ENCODE measurements at regions not wholly inside any gene's neighbourhood (a gene's known extent, or its start where the extent isn't known, plus 50 kb on each side); places are given as distances from the start of the nearest gene placed in this dataset.

DNA sequence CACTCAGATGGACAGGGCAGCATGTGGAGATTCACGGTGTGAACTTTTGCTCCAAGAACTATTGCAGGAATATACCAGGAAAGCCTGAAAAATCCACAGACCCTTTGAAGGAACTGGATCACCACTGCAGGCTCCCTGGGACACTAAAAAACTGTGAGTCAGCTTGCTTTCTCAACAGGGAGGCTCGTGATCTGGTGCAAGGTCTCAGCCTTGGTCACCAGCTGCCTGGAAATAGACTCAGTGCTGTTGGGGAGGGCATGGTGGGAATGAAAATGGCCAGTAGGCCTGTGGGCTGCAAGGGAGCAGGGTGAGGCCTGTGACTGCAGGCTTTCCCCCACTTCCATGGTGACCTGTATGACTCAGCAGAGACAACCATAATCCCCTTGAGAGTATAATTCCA is 426.4 kb upstream of the RPS6KA3 start:
- Histone ChIP-seq H3K4me1 (no peaks in the 10 kb centered on the region), H3K27me3 (replicated peaks; ENCODE audit: control insufficient read depth, insufficient read depth, low read length) (no peaks in the 10 kb centered on the region), H3K36me3 (ENCODE audit: control insufficient read depth, insufficient read depth, low read length) (no peaks in the 10 kb centered on the region), H3K4me3 (ENCODE audit: low read depth, low read length) (no peak overlapping the region), H3K9me3 (no peaks in the 10 kb centered on the region)
- ChIA-PET POLR2A (no interaction called here), CTCF (interaction anchor here (0.6 kb wide), 1 partner anchor 35 kb away, joined by 3 read pairs; no protein-coding TSS in a partner anchor)
- H3K4me3 Mint-ChIP-seq (ENCODE audit: unreplicated experiment), result no peak overlapping the region
- H3K27me3 Mint-ChIP-seq (ENCODE audit: insufficient read depth, unreplicated experiment), result no peaks in the 10 kb centered on the region
- no peak overlapping the region for H3K27ac Mint-ChIP-seq (ENCODE audit: unreplicated experiment)
- BruUV-seq (replicated peaks), result no TSS peak
- H3K9me3 Mint-ChIP-seq (ENCODE audit: unreplicated experiment), result no peaks in the 10 kb centered on the region
- TF ChIP-seq, protein P1, sequence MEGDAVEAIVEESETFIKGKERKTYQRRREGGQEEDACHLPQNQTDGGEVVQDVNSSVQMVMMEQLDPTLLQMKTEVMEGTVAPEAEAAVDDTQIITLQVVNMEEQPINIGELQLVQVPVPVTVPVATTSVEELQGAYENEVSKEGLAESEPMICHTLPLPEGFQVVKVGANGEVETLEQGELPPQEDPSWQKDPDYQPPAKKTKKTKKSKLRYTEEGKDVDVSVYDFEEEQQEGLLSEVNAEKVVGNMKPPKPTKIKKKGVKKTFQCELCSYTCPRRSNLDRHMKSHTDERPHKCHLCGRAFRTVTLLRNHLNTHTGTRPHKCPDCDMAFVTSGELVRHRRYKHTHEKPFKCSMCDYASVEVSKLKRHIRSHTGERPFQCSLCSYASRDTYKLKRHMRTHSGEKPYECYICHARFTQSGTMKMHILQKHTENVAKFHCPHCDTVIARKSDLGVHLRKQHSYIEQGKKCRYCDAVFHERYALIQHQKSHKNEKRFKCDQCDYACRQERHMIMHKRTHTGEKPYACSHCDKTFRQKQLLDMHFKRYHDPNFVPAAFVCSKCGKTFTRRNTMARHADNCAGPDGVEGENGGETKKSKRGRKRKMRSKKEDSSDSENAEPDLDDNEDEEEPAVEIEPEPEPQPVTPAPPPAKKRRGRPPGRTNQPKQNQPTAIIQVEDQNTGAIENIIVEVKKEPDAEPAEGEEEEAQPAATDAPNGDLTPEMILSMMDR (IDR thresholded peaks at IDR 0.05; ENCODE audit: insufficient read depth in 1 of 2, low read depth in 1 of 2, low read length in 1 of 2, severe bottlenecking in 1 of 2, unreplicated experiment in 1 of 2), result no peak
- DNase-seq, result no peak
- intact Hi-C loops (cut with micrococcal nuclease; ENCODE audit: unreplicated experiment), result no loop called here
- no peaks in the 10 kb centered on the region for H3K36me3 Mint-ChIP-seq (ENCODE audit: insufficient read depth, unreplicated experiment)
- H3K4me1 Mint-ChIP-seq (ENCODE audit: low read depth, unreplicated experiment), result no peaks in the 10 kb centered on the region

DNA sequence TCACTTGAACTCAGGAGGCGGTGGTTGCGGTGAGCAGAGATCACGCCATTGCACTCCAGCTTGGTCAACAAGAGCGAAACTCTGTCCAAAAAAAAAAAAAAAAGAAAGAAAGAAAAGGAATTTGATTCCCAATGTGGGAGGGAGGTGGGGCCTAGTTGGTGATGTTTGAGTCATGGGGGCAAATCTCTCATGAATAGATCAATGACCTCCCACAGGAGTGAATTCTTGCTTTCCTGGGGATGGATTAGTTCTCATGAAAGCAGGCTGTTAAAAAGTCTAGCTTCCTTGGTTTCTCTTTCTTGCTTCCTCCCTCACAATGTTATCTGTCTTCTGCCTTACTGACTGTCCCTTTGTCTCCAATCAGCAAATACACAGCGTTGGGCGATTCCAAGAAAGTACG is 419.5 kb upstream of the RPS6KA3 start:
- no peaks in the 10 kb centered on the region for H3K27me3 ChIP-seq (replicated peaks; ENCODE audit: control insufficient read depth, insufficient read depth, low read length)
- H3K27me3 Mint-ChIP-seq (ENCODE audit: insufficient read depth, unreplicated experiment), result no peaks in the 10 kb centered on the region
- H3K27ac Mint-ChIP-seq (ENCODE audit: unreplicated experiment), result no peak overlapping the region
- no peak overlapping the region for H3K4me3 Mint-ChIP-seq (ENCODE audit: unreplicated experiment)
- H3K4me3 ChIP-seq (ENCODE audit: low read depth, low read length), result no peak overlapping the region
- ChIA-PET CTCF (no interaction called here), POLR2A (no interaction called here)
- TF ChIP-seq, protein P1 (IDR thresholded peaks at IDR 0.05; ENCODE audit: insufficient read depth in 1 of 2, low read depth in 1 of 2, low read length in 1 of 2, severe bottlenecking in 1 of 2, unreplicated experiment in 1 of 2), result no peak
- H3K36me3 ChIP-seq (ENCODE audit: control insufficient read depth, insufficient read depth, low read length), result no peaks in the 10 kb centered on the region
- no peaks in the 10 kb centered on the region for H3K36me3 Mint-ChIP-seq (ENCODE audit: insufficient read depth, unreplicated experiment)
- no TSS peak for BruUV-seq (replicated peaks)
- no peaks in the 10 kb centered on the region for H3K9me3 Mint-ChIP-seq (ENCODE audit: unreplicated experiment)
- no peaks in the 10 kb centered on the region for H3K4me1 Mint-ChIP-seq (ENCODE audit: low read depth, unreplicated experiment)
- H3K9me3 ChIP-seq, result no peaks in the 10 kb centered on the region
- no peaks in the 10 kb centered on the region for H3K4me1 ChIP-seq
- no peak for DNase-seq
- intact Hi-C loops (cut with micrococcal nuclease; ENCODE audit: unreplicated experiment), result no loop called here

DNA sequence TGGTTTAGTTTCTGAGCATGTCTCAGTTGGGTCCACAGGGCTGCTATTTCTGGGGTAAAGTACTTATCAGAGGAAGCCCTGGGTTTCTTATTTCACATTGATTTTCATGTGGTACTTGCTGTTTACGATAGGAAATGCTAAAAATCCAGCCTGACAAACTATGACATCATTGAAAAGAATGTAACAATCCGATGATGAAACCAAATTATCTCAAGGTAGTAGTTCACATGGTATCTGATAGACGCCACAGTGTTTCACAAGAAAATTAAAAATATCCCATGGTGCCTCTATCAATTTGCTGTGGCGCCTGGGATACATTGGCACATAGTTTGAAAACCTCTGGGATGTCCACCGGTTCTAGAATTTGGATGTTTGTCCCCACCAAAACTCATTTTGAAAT is 418.9 kb upstream of the RPS6KA3 start:
- Histone ChIP-seq H3K36me3 (ENCODE audit: control insufficient read depth, insufficient read depth, low read length) (no peaks in the 10 kb centered on the region), H3K4me1 (no peaks in the 10 kb centered on the region), H3K27me3 (replicated peaks; ENCODE audit: control insufficient read depth, insufficient read depth, low read length) (no peaks in the 10 kb centered on the region), H3K4me3 (ENCODE audit: low read depth, low read length) (no peak overlapping the region), H3K9me3 (no peaks in the 10 kb centered on the region)
- intact Hi-C loops (cut with micrococcal nuclease; ENCODE audit: unreplicated experiment), result no loop called here
- no peaks in the 10 kb centered on the region for H3K9me3 Mint-ChIP-seq (ENCODE audit: unreplicated experiment)
- H3K27me3 Mint-ChIP-seq (ENCODE audit: insufficient read depth, unreplicated experiment), result no peaks in the 10 kb centered on the region
- H3K36me3 Mint-ChIP-seq (ENCODE audit: insufficient read depth, unreplicated experiment), result no peaks in the 10 kb centered on the region
- DNase-seq, result no peak
- H3K4me1 Mint-ChIP-seq (ENCODE audit: low read depth, unreplicated experiment), result no peaks in the 10 kb centered on the region
- ChIA-PET CTCF (no interaction called here), POLR2A (no interaction called here)
- H3K4me3 Mint-ChIP-seq (ENCODE audit: unreplicated experiment), result no peak overlapping the region
- TF ChIP-seq, protein P1 (IDR thresholded peaks at IDR 0.05; ENCODE audit: insufficient read depth in 1 of 2, low read depth in 1 of 2, low read length in 1 of 2, severe bottlenecking in 1 of 2, unreplicated experiment in 1 of 2), result no peak
- H3K27ac Mint-ChIP-seq (ENCODE audit: unreplicated experiment), result no peak overlapping the region
- BruUV-seq (replicated peaks), result no TSS peak
